ENCODE measurements at regions not wholly inside any gene's neighbourhood (a gene's known extent, or its start where the extent isn't known, plus 50 kb on each side); places are given as distances from the start of the nearest gene placed in this dataset.

DNA sequence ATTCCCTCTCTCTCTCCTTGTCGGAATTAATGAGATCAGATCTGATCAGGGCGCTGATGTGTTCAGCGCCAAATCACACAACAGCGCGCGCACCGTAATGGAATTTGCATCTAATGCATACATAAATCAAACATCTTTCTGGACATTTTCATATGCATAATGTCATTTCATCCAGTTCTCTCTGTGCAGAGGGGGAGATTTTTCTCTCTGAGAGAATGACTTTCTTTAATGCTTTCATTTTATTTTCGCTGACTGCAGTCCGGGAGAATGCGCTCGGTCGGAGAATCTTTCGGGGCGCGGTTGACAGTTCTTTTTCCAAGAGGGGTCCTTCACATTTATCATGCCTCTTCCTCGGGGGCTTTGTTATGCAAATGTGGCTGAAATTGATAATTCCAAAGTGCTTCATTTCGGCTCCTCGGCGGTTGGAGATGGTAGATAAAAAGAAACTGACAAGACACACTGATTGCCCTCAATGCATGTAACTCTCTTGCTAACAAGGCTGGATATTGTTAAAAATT, 615.9 kb downstream of the VRK1 start:
- H3K4me3 Mint-ChIP-seq = no peak overlapping the region
- no peak overlapping the region for H3K27ac Mint-ChIP-seq
- CTCF ChIA-PET = no interaction called here
- no peak for TF ChIP-seq ZNF317 (CRISPR knock-in tag; IDR thresholded peaks at IDR 0.05; ENCODE audit: borderline replicate concordance, low read depth)
- TF ChIP-seq, protein P1, sequence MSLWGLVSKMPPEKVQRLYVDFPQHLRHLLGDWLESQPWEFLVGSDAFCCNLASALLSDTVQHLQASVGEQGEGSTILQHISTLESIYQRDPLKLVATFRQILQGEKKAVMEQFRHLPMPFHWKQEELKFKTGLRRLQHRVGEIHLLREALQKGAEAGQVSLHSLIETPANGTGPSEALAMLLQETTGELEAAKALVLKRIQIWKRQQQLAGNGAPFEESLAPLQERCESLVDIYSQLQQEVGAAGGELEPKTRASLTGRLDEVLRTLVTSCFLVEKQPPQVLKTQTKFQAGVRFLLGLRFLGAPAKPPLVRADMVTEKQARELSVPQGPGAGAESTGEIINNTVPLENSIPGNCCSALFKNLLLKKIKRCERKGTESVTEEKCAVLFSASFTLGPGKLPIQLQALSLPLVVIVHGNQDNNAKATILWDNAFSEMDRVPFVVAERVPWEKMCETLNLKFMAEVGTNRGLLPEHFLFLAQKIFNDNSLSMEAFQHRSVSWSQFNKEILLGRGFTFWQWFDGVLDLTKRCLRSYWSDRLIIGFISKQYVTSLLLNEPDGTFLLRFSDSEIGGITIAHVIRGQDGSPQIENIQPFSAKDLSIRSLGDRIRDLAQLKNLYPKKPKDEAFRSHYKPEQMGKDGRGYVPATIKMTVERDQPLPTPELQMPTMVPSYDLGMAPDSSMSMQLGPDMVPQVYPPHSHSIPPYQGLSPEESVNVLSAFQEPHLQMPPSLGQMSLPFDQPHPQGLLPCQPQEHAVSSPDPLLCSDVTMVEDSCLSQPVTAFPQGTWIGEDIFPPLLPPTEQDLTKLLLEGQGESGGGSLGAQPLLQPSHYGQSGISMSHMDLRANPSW (CRISPR knock-in tag; conservative IDR thresholded peaks at IDR 0.05; ENCODE audit: low read depth) = no peak
- TF ChIP-seq, protein P2, sequence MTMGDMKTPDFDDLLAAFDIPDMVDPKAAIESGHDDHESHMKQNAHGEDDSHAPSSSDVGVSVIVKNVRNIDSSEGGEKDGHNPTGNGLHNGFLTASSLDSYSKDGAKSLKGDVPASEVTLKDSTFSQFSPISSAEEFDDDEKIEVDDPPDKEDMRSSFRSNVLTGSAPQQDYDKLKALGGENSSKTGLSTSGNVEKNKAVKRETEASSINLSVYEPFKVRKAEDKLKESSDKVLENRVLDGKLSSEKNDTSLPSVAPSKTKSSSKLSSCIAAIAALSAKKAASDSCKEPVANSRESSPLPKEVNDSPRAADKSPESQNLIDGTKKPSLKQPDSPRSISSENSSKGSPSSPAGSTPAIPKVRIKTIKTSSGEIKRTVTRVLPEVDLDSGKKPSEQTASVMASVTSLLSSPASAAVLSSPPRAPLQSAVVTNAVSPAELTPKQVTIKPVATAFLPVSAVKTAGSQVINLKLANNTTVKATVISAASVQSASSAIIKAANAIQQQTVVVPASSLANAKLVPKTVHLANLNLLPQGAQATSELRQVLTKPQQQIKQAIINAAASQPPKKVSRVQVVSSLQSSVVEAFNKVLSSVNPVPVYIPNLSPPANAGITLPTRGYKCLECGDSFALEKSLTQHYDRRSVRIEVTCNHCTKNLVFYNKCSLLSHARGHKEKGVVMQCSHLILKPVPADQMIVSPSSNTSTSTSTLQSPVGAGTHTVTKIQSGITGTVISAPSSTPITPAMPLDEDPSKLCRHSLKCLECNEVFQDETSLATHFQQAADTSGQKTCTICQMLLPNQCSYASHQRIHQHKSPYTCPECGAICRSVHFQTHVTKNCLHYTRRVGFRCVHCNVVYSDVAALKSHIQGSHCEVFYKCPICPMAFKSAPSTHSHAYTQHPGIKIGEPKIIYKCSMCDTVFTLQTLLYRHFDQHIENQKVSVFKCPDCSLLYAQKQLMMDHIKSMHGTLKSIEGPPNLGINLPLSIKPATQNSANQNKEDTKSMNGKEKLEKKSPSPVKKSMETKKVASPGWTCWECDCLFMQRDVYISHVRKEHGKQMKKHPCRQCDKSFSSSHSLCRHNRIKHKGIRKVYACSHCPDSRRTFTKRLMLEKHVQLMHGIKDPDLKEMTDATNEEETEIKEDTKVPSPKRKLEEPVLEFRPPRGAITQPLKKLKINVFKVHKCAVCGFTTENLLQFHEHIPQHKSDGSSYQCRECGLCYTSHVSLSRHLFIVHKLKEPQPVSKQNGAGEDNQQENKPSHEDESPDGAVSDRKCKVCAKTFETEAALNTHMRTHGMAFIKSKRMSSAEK (CRISPR knock-in tag; IDR thresholded peaks at IDR 0.05; ENCODE audit: borderline replicate concordance) = no peak
- TF ChIP-seq, protein P3, sequence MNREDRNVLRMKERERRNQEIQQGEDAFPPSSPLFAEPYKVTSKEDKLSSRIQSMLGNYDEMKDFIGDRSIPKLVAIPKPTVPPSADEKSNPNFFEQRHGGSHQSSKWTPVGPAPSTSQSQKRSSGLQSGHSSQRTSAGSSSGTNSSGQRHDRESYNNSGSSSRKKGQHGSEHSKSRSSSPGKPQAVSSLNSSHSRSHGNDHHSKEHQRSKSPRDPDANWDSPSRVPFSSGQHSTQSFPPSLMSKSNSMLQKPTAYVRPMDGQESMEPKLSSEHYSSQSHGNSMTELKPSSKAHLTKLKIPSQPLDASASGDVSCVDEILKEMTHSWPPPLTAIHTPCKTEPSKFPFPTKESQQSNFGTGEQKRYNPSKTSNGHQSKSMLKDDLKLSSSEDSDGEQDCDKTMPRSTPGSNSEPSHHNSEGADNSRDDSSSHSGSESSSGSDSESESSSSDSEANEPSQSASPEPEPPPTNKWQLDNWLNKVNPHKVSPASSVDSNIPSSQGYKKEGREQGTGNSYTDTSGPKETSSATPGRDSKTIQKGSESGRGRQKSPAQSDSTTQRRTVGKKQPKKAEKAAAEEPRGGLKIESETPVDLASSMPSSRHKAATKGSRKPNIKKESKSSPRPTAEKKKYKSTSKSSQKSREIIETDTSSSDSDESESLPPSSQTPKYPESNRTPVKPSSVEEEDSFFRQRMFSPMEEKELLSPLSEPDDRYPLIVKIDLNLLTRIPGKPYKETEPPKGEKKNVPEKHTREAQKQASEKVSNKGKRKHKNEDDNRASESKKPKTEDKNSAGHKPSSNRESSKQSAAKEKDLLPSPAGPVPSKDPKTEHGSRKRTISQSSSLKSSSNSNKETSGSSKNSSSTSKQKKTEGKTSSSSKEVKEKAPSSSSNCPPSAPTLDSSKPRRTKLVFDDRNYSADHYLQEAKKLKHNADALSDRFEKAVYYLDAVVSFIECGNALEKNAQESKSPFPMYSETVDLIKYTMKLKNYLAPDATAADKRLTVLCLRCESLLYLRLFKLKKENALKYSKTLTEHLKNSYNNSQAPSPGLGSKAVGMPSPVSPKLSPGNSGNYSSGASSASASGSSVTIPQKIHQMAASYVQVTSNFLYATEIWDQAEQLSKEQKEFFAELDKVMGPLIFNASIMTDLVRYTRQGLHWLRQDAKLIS (CRISPR knock-in tag; IDR thresholded peaks at IDR 0.05; ENCODE audit: borderline replicate concordance) = no peak
- TF ChIP-seq, protein P4, sequence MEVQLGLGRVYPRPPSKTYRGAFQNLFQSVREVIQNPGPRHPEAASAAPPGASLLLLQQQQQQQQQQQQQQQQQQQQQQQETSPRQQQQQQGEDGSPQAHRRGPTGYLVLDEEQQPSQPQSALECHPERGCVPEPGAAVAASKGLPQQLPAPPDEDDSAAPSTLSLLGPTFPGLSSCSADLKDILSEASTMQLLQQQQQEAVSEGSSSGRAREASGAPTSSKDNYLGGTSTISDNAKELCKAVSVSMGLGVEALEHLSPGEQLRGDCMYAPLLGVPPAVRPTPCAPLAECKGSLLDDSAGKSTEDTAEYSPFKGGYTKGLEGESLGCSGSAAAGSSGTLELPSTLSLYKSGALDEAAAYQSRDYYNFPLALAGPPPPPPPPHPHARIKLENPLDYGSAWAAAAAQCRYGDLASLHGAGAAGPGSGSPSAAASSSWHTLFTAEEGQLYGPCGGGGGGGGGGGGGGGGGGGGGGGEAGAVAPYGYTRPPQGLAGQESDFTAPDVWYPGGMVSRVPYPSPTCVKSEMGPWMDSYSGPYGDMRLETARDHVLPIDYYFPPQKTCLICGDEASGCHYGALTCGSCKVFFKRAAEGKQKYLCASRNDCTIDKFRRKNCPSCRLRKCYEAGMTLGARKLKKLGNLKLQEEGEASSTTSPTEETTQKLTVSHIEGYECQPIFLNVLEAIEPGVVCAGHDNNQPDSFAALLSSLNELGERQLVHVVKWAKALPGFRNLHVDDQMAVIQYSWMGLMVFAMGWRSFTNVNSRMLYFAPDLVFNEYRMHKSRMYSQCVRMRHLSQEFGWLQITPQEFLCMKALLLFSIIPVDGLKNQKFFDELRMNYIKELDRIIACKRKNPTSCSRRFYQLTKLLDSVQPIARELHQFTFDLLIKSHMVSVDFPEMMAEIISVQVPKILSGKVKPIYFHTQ (CRISPR knock-in tag; IDR thresholded peaks at IDR 0.05) = no peak
- no peak for TF ChIP-seq FOXJ3 (CRISPR knock-in tag; IDR thresholded peaks at IDR 0.05; ENCODE audit: borderline replicate concordance)
- no peak for TF ChIP-seq RELA (CRISPR knock-in tag; IDR thresholded peaks at IDR 0.05; ENCODE audit: borderline replicate concordance)
- no peak for TF ChIP-seq PRRX2 (CRISPR knock-in tag; IDR thresholded peaks at IDR 0.05)
- TF ChIP-seq ZNF671 (CRISPR knock-in tag; IDR thresholded peaks at IDR 0.05) = no peak
- TF ChIP-seq CBFB (CRISPR knock-in tag; IDR thresholded peaks at IDR 0.05; ENCODE audit: low read depth) = no peak
- no peak for TF ChIP-seq EMX1 (CRISPR knock-in tag; IDR thresholded peaks at IDR 0.05)
- TF ChIP-seq, protein P5, sequence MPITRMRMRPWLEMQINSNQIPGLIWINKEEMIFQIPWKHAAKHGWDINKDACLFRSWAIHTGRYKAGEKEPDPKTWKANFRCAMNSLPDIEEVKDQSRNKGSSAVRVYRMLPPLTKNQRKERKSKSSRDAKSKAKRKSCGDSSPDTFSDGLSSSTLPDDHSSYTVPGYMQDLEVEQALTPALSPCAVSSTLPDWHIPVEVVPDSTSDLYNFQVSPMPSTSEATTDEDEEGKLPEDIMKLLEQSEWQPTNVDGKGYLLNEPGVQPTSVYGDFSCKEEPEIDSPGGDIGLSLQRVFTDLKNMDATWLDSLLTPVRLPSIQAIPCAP (CRISPR knock-in tag; IDR thresholded peaks at IDR 0.05) = no peak
- TF ChIP-seq, protein P6, sequence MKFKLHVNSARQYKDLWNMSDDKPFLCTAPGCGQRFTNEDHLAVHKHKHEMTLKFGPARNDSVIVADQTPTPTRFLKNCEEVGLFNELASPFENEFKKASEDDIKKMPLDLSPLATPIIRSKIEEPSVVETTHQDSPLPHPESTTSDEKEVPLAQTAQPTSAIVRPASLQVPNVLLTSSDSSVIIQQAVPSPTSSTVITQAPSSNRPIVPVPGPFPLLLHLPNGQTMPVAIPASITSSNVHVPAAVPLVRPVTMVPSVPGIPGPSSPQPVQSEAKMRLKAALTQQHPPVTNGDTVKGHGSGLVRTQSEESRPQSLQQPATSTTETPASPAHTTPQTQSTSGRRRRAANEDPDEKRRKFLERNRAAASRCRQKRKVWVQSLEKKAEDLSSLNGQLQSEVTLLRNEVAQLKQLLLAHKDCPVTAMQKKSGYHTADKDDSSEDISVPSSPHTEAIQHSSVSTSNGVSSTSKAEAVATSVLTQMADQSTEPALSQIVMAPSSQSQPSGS (CRISPR knock-in tag; IDR thresholded peaks at IDR 0.05; ENCODE audit: borderline replicate concordance, low read depth) = no peak
- no peak for TF ChIP-seq ZNF138 (CRISPR knock-in tag; conservative IDR thresholded peaks at IDR 0.05)
- TF ChIP-seq, protein P7, sequence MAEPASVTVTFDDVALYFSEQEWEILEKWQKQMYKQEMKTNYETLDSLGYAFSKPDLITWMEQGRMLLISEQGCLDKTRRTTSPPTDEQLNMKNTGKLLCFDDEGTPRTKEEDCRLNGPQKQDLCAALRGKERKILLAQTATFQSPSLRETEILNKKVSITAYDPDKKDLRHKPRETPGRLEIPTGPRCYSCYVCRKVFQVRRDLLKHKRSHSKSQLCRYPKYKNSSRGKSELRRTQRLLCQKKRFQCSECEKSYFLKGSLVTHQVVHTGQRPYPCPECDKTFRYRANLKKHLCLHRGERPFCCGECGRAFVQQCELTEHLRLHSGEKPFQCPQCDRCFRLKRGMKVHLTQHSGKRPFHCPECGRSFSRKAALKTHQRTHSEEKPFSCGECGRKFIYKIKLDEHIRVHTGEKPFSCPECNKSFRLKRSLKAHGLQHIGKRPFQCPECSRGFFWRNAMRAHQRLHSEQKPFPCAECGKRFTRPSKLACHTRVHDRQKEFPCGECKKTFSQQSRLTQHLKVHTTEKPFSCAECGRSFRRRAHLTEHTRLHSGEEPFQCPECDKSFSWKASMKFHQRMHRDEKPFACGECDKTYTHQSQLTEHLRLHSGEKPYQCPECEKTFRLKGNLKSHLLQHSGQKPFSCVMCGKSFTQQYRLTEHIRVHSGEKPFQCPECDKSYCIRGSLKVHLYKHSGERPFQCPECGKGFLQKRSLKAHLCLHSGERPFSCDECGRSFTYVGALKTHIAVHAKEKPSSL (CRISPR knock-in tag; conservative IDR thresholded peaks at IDR 0.05) = no peak
- H3K36me3 Mint-ChIP-seq = no peaks in the 10 kb centered on the region
- no peaks in the 10 kb centered on the region; the same call in 1 of the 2 replicates for H3K27me3 Mint-ChIP-seq (ENCODE audit: low read depth)
- no peak for DNase-seq (ENCODE audit: low spot score)
- POLR2A ChIA-PET = no interaction called here
- ATAC-seq = no peak
- H3K9me3 Mint-ChIP-seq = no peaks in the 10 kb centered on the region
- peaks cover 41% of the 10 kb centered on the region for H3K4me1 Mint-ChIP-seq

Measured in WTC11 (cell line).